H1 (cell line): ENCODE measurements at regions not wholly inside any gene's neighbourhood (a gene's known extent, or its start where the extent isn't known, plus 50 kb on each side); places are given as distances from the start of the nearest gene placed in this dataset.

Experiments
- CHD2 ChIP-seq: IDR thresholded peaks from 2 replicates; pipeline ENCODE4 v1.6.1; 2012; ENCODE audit warnings: low read length, improper control_type of control experiment
- KDM4A ChIP-seq: IDR thresholded peaks from one replicate; pipeline ENCODE4 v1.7.1; 2012; ENCODE audit warnings: low read depth, mild to moderate bottlenecking, moderate library complexity, low read length, inconsistent platforms; ENCODE audit not compliant: severe bottlenecking
- RBBP5 ChIP-seq: IDR thresholded peaks from 2 replicates; pipeline ENCODE4 v1.7.1; 2012; ENCODE audit warnings: low read depth, mild to moderate bottlenecking, inconsistent platforms, low read length, moderate library complexity, borderline replicate concordance
- TEAD4 ChIP-seq: IDR thresholded peaks from 2 replicates; pipeline ENCODE4 v1.6.1; 2012; ENCODE audit warnings: low read depth, low read length, inconsistent platforms, mixed read lengths

DNA sequence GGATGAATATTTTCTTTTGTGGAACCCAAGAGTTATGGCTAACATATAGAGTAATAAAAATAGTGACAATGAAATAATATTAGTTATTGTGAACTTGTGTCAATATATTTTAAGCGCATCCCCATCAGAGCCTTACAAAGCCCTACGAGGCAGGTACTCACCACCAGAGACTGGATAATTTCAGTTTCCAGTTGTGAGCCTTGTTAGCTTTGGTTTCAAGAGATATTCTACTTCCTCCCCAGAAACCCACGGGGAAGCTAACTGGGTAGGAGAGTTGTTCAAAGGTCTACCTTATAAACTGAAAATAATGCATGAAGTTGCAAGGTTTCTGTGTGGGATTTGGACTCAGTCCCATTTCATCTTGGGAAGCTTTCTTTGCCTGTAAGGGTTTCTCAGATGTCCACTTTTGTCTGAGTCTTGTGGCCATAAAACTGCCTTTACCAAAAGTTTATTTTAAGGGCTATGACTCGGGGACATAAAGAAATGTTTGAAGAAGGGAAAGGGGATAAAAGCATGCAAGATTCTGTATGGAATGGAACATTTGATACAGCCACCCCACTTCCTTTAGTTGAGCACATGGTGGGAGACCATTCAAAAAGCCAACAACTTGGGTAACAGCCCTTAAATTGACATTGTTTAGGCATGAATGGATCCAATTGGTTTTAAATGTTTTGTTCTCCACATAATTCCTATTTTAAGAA is 57.4 kb upstream of the ANKRD55 start (continued):
- TF ChIP-seq CHD2, result no peak
- no peak for TF ChIP-seq KDM4A
- TF ChIP-seq TEAD4, result no peak
- TF ChIP-seq RBBP5, result no peak
